OCI-LY3 (cell line): ENCODE measurements at regions not wholly inside any gene's neighbourhood (a gene's known extent, or its start where the extent isn't known, plus 50 kb on each side); places are given as distances from the start of the nearest gene placed in this dataset.

ENCODE experiments used
- CTCF ChIP-seq: fragments of 200-600, 300-600 bp; sonication (generic); IDR thresholded peaks from 2 replicates; pipeline ENCODE4 v1.5.1; 2014; ENCODE audit warnings: antibody characterized with exemption, low read length, low read depth
- EZH2phosphoT487 ChIP-seq: fragments of 200-600 bp; shearing (Covaris generic); IDR thresholded peaks from 2 replicates; pipeline ENCODE4 v1.6.1; 2018; ENCODE audit warnings: antibody characterized with exemption, mixed run types, low read depth

- TF ChIP-seq CTCF, result no peak
- no peak for TF ChIP-seq EZH2phosphoT487
These were observed 168.9 kb downstream of the CDC14C start for GRCh38 chr7:49093218-49093617.
